ENCODE measurements at regions not wholly inside any gene's neighbourhood (a gene's known extent, or its start where the extent isn't known, plus 50 kb on each side); places are given as distances from the start of the nearest gene placed in this dataset.

GRCh38 chr9:105191508-105192121 lies 52.8 kb upstream of the SLC44A1 start:
- Histone ChIP-seq H3K27ac (peak overlapping the region in 7 of 8 donors; percentile 14 to 78 (median 61)), H3K4me1 (peaks cover 0 to 34% (median 6%) of the 10 kb centered on the region in 6 donors), H3K4me3 (peak overlapping the region in 1 of 8 donors; percentile 12), H3K9me3 (no peaks in the 10 kb centered on the region), H3K36me3 (no peaks in the 10 kb centered on the region), H3K27me3 (replicated peaks in 1 of 7) (peaks cover 0 to 26% (median 0%) of the 10 kb centered on the region in 7 donors)
- intact Hi-C loops (cut with DNase I; ENCODE audit: low total_unique reads), result no loop called here
- DNase-seq, result no peak
- TF ChIP-seq CTCF (IDR thresholded peaks at IDR 0.05 in 8 of 11, conservative IDR thresholded peaks at IDR 0.05 in 3 of 11) (no peak), POLR2AphosphoS5 (IDR thresholded peaks at IDR 0.05) (peak in 1 of 3 donors; percentile 46), POLR2A (IDR thresholded peaks at IDR 0.05) (no peak)
- WGBS, 5 donors, result 43 to 75% (median 56%) methylated on average over 10 of the region's 10 CpGs

- H3K4me1 ChIP-seq, result peaks cover 0 to 34% (median 6%) of the 10 kb centered on the region in 6 donors
- TF ChIP-seq POLR2AphosphoS5 (IDR thresholded peaks at IDR 0.05) (no peak), POLR2A (IDR thresholded peaks at IDR 0.05) (no peak), CTCF (IDR thresholded peaks at IDR 0.05 in 8 of 11, conservative IDR thresholded peaks at IDR 0.05 in 3 of 11) (no peak)
- H3K4me3 ChIP-seq, result no peak overlapping the region
- WGBS, 5 donors, result 62 to 78% (median 75%) methylated on average over 3 of the region's 3 CpGs
- no peak overlapping the region for H3K27ac ChIP-seq
- H3K36me3 ChIP-seq, result no peaks in the 10 kb centered on the region
- intact Hi-C loops (cut with DNase I; ENCODE audit: low total_unique reads), result no loop called here
- no peak for DNase-seq
- no peaks in the 10 kb centered on the region for H3K9me3 ChIP-seq
- peaks cover 0 to 31% (median 0%) of the 10 kb centered on the region in 7 donors for H3K27me3 ChIP-seq (replicated peaks in 1 of 7)
These were observed 50.9 kb upstream of the SLC44A1 start for GRCh38 chr9:105193560-105193959.

- H3K4me3 ChIP-seq, result no peak overlapping the region
- H3K9me3 ChIP-seq, result no peaks in the 10 kb centered on the region
- no peak for DNase-seq
- H3K27me3 ChIP-seq (replicated peaks in 1 of 7), result peaks cover 0 to 31% (median 0%) of the 10 kb centered on the region in 7 donors
- no peaks in the 10 kb centered on the region for H3K36me3 ChIP-seq
- no peak overlapping the region for H3K27ac ChIP-seq
- 73 to 87% (median 78%) methylated on average over 4 of the region's 4 CpGs for WGBS, 5 donors
- TF ChIP-seq POLR2AphosphoS5 (IDR thresholded peaks at IDR 0.05) (no peak), POLR2A (IDR thresholded peaks at IDR 0.05) (no peak), CTCF (IDR thresholded peaks at IDR 0.05 in 8 of 11, conservative IDR thresholded peaks at IDR 0.05 in 3 of 11) (no peak)
- H3K4me1 ChIP-seq, result peaks cover 0 to 34% (median 6%) of the 10 kb centered on the region in 6 donors
- intact Hi-C loops (cut with DNase I; ENCODE audit: low total_unique reads), result no loop called here
These were observed 50.2 kb upstream of the SLC44A1 start for GRCh38 chr9:105194234-105194633.
